Right lobe of liver (tissue), 4 donors: ENCODE measurements at regions not wholly inside any gene's neighbourhood (a gene's known extent, or its start where the extent isn't known, plus 50 kb on each side); places are given as distances from the start of the nearest gene placed in this dataset.

Source experiments
- POLR2A ChIP-seq: fragments of 450-650 bp; IDR thresholded peaks from one replicate; pipeline ENCODE4 v1.6.1; 2017; ENCODE audit warnings: antibody characterized with exemption, mild to moderate bottlenecking
- TF ChIP-seq, protein P1 (sequence below), 4 donors: fragments of 200-600 bp in 3 of 4; fragments of 450-650 bp in 1 of 4; IDR thresholded peaks; one replicate each; pipeline versions ENCODE4 v1.5.1 to v1.8.0; 2016 to 2022; ENCODE audit warnings: antibody characterized with exemption in 4 of 4, mild to moderate bottlenecking in 2 of 4
- donor health status: DM: no; HTN: no; CAD: no.
- donor health status: DM: no; HTN: no; CAD: no.
- donor health status: DM: no; HTN: yes; CAD: no.

GRCh38 chr16:85330694-85331188, 218.5 kb upstream of the CIBAR2 start:
- TF ChIP-seq, protein P1, sequence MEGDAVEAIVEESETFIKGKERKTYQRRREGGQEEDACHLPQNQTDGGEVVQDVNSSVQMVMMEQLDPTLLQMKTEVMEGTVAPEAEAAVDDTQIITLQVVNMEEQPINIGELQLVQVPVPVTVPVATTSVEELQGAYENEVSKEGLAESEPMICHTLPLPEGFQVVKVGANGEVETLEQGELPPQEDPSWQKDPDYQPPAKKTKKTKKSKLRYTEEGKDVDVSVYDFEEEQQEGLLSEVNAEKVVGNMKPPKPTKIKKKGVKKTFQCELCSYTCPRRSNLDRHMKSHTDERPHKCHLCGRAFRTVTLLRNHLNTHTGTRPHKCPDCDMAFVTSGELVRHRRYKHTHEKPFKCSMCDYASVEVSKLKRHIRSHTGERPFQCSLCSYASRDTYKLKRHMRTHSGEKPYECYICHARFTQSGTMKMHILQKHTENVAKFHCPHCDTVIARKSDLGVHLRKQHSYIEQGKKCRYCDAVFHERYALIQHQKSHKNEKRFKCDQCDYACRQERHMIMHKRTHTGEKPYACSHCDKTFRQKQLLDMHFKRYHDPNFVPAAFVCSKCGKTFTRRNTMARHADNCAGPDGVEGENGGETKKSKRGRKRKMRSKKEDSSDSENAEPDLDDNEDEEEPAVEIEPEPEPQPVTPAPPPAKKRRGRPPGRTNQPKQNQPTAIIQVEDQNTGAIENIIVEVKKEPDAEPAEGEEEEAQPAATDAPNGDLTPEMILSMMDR (IDR thresholded peaks at IDR 0.05): peak in 3 of 4 donors; percentile 31 to 35 (median 34)
- TF ChIP-seq POLR2A: no peak
